CD4-positive, alpha-beta T cell treated with Interferon gamma for 1 hour (primary cell): ENCODE measurements at regions not wholly inside any gene's neighbourhood (a gene's known extent, or its start where the extent isn't known, plus 50 kb on each side); places are given as distances from the start of the nearest gene placed in this dataset.

ENCODE experiments used
- DNase-seq: peaks from one replicate; pipeline ENCODE4 v3.0.0-alpha.2; 2020

- DNase-seq: no peak
Observed at GRCh38 chr18:45274026-45274425, 341.2 kb upstream of the SLC14A2 start.

- no peak for DNase-seq
Observed at GRCh38 chr18:45275367-45276113, 339.7 kb upstream of the SLC14A2 start.

- DNase-seq: no peak
Observed at GRCh38 chr18:45276878-45277277, 338.4 kb upstream of the SLC14A2 start.

- DNase-seq: no peak
Observed at GRCh38 chr18:45277908-45278307, 337.4 kb upstream of the SLC14A2 start.

GRCh38 chr18:45280481-45281276 is 334.6 kb upstream of the SLC14A2 start:
- no peak for DNase-seq

- DNase-seq: no peak
Observed at GRCh38 chr18:45282101-45282812, 333.0 kb upstream of the SLC14A2 start.

GRCh38 chr18:45284174-45284573 is 331.1 kb upstream of the SLC14A2 start:
- no peak for DNase-seq

GRCh38 chr18:45284851-45285250 is 330.4 kb upstream of the SLC14A2 start:
- DNase-seq: no peak

- DNase-seq: no peak
Observed at GRCh38 chr18:45285251-45285650, 330.0 kb upstream of the SLC14A2 start.

GRCh38 chr18:45286431-45286830 is 328.8 kb upstream of the SLC14A2 start:
- DNase-seq: no peak

GRCh38 chr18:45287531-45287930 is 327.7 kb upstream of the SLC14A2 start:
- no peak for DNase-seq

- no peak for DNase-seq
Observed at GRCh38 chr18:45290364-45290763, 324.9 kb upstream of the SLC14A2 start.

GRCh38 chr18:45291621-45292615 is 323.4 kb upstream of the SLC14A2 start:
- no peak for DNase-seq

GRCh38 chr18:45295388-45295787 is 319.9 kb upstream of the SLC14A2 start:
- DNase-seq: no peak

GRCh38 chr18:45298986-45299385 is 316.3 kb upstream of the SLC14A2 start:
- DNase-seq: no peak

GRCh38 chr18:45303026-45303425 is 312.2 kb upstream of the SLC14A2 start:
- DNase-seq: no peak

GRCh38 chr18:45304558-45304957 is 310.7 kb upstream of the SLC14A2 start:
- DNase-seq: no peak

- no peak for DNase-seq
Observed at GRCh38 chr18:45312555-45313126, 302.6 kb upstream of the SLC14A2 start.

- DNase-seq: no peak
Observed at GRCh38 chr18:45316127-45316526, 299.1 kb upstream of the SLC14A2 start.

GRCh38 chr18:45317948-45318640 is 297.2 kb upstream of the SLC14A2 start:
- no peak for DNase-seq

GRCh38 chr18:45320724-45321123 is 294.6 kb upstream of the SLC14A2 start:
- no peak for DNase-seq
